GM21447 (cell line): ENCODE measurements at regions not wholly inside any gene's neighbourhood (a gene's known extent, or its start where the extent isn't known, plus 50 kb on each side); places are given as distances from the start of the nearest gene placed in this dataset.
"Not testable (repeated sequence)": the region's sequence is repeated elsewhere in the genome, so short reads cannot be mapped to it uniquely, and the experiment has no call there.

Experiments
- ATAC-seq: cut with Tn5 transposase; IDR thresholded peaks from one replicate; pipeline ENCODE4 v1.9.1; 2021; ENCODE audit not compliant: unreplicated experiment

GRCh38 chr9:85878872-85879597, 61.9 kb upstream of the NAA35 start:
- ATAC-seq, result not testable (repeated sequence)

DNA sequence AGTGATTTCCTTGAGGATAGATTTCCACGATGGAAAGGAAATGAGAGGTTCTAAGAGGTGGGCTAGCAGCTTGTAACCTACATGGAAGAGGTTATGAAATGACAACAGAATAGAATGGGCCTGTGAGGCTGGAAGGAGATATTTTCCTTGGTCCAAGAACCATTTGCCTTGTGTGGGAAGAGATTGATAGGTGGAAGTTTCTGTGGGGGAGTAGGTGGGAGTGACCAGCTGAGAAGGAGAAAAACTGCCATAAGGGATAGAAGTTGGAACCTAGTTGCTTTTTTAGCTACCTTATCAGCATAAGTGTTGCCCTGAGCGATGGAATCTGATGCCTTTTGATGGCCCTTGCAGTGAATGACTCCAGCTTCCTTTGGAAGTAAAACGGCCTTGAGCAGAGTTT, 60.4 kb upstream of the NAA35 start:
- not testable (repeated sequence) for ATAC-seq

GRCh38 chr9:85884256-85884655, 56.7 kb upstream of the NAA35 start:
- no peak for ATAC-seq

DNA sequence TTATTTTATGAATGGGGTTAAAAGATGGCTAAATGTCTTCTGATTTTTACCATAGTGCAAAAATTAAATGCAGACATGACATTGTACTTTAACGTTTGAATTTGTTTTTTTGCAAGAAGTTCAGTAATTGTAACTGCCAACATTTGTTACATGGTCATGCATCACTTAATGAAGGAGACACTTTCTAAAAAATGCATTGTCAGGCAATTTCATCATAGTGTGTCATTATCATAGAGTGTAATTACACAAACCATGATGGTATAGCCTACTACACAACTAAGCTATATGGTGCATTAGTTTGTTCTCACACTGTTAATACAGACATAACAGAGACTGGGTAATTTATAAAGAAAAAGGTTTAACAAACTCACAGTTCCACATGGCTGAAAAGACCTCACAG, 50.0 kb upstream of the NAA35 start:
- no peak for ATAC-seq
